ENCODE measurements at regions not wholly inside any gene's neighbourhood (a gene's known extent, or its start where the extent isn't known, plus 50 kb on each side); places are given as distances from the start of the nearest gene placed in this dataset.

- TF ChIP-seq CTCF (IDR thresholded peaks at IDR 0.05 in 4 of 5, conservative IDR thresholded peaks at IDR 0.05 in 1 of 5) (no peak), POLR2A (IDR thresholded peaks at IDR 0.05) (no peak)
Measured at GRCh38 chr1:104760017-104760416, 1010.3 kb downstream of the AMY1C start.
